NCI-H146 (cell line): ENCODE measurements at regions not wholly inside any gene's neighbourhood (a gene's known extent, or its start where the extent isn't known, plus 50 kb on each side); places are given as distances from the start of the nearest gene placed in this dataset.
A peak's percentile ranks its signal among the peaks of the same experiment; 100 is the strongest.
"Not testable (repeated sequence)": the region's sequence is repeated elsewhere in the genome, so short reads cannot be mapped to it uniquely, and the experiment has no call there.

Source experiments
- DNase-seq: peaks from one replicate; lab custom pipeline; 2025; lab: John Stamatoyannopoulos, UW

DNA sequence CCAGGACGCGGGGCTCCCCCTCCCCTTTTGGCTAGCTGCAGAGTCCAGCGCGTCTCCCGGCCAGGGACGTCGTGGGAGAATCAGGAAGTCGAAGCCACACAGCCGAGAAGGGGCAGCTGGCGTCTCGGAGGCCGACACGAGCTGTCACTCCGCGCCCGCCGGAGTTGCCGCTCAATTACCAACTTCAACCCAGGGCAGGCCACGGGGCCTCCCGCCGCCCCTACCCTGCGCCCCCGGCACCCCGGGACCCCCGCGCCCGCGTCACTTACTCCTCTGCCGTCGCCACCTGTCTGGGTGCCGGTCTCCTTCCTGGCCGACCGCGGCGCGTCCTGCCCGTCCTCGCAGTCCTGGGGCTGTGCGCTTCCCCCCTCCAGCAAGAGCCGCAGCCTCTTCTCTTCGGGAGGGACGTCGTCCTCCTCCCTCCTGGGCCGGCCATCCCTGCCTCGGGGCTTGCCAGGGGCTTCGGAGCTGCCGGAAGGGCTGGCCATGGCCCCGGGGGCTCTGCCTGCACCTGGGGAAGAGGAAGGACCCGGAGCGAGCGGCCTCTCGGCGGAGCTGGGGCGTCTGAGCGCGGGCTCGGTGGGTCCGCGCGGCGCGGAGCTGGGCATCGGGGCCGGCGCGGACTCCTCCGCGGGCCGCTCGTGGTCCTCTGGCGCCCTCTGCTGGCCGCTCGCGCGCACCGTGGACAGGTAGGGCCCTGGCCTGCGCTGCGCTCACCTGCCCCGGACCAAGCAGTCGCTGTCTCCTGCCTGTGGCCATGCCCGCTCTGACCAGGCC, 65.6 kb upstream of the CLEC6A start:
- peak; percentile 67 for DNase-seq

DNA sequence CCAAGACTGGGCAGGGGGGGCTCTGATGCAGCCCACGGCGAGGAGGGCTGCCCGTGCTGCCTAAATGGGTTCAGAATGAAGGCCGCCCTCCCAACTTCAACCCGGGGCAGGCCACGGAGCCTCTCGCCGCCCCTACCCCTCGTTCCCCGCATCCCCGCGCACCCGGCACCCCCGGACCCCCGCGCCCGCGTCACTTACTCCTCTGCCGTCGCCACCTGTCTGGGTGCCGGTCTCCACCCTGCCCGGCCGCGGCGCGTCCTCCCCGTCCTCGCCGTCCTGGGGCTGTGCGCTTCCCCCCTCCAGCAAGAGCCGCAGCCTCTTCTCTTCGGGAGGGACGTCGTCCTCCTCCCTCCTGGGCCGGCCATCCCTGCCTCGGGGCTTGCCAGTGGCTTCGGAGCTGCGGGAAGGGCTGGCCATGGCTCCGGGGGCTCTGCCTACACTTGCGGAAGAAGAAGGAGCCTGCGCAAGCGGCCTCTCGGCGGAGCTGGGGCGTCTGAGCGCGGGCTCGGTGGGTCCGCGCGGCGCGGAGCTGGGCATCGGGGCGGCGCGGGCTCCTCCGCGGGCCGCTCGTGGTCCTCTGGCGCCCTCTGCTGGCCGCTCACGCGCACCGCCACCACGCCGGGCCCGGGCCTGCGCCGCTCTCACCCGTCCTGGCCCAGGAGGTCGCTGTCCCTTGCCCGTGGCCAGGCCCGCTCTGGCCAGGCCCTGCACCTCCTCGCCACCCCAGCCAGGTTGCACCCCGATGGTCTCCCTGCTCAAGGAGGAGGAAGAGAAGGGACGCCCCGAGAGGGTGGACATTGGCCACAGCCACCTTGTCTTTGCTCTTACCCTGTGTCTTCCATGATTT, 59.3 kb upstream of the CLEC6A start:
- peak; percentile 30 for DNase-seq

DNA sequence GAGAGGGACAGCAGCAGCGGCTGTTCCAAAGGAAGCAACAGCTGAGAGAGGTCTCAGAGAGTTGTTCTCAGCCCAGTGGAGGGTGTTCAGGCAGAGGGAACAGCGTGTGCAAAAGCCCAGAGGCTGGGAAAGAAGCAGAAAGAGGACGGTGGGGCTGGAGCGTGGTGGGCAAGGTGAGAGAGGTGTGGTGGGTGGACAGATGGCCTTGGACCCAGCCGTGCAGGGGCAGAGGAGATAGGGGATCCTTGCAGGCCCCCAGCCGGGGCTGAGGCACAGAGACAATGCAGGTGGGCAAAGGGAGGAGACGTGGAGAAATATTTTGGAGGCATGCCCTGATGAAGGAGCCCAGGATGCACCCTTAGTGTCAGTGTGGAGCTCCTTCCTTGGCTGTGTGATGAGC, 58.4 kb upstream of the CLEC6A start:
- not testable (repeated sequence) for DNase-seq

DNA sequence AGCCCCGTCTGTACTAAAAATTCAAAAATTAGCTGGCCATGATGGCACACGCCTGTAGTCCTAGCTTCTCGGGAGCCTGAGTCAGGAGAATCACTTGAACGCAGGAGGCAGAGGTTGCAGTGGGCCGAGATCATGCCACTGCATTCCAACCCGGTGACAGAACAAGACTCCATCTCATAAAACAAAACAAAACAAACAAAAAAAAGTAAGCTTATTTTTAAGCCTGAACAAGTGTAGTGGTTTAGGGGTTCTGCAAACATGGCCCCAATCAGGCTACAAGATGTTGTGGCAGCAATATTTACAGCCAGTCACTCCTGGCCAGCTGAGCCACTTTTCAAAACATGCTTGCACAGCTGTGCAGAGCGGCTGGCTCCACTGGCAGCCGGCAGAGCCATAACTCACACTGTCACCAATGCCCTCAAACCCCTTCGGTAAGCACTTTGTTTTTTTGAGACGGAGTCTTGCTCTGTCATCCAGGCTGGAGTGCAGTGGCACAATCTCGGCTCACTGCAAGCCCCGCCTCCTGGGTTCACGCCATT, 56.2 kb upstream of the CLEC6A start:
- not testable (repeated sequence) for DNase-seq

DNA sequence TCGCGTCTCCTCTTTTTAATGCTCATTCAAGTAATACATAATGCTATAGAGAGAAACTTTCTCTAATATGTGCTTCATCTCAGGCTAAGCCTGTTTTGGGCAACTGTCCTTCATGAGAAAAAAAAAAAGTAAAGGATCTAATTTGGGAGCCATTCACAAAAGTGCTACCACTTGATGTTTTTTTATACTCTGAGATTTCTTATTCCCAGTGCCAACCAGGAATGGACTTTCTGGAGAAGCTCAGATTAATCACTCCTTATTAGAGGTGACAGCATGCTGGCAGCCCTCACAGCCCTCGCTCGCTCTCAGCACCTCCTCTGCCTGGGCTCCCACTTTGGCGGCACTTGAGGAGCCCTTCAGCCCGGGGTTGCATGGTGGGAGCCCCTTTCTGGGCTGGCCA, 51.9 kb upstream of the CLEC6A start:
- not testable (repeated sequence) for DNase-seq

DNA sequence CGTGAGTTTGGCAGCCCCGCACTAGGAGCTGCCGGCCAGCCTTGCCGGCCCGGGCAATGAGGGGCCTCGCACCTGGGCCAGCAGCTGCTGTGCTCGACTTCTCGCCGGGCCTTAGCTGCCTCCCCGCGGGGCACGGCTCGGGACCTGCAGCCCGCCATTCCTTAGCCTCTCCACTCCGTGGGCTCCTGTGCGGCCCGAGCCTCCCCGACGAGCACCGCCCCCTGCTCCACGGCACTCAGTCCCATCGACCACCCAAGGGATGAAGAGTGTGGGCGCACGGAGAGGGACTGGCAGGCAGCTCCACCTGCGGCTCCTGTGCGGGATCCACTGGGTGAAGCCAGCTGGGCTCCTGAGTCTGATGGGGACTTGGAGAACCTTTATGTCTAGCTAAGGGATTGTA, 51.4 kb upstream of the CLEC6A start:
- not testable (repeated sequence) for DNase-seq
